Smooth muscle cell (in vitro differentiated cells): ENCODE measurements at regions not wholly inside any gene's neighbourhood (a gene's known extent, or its start where the extent isn't known, plus 50 kb on each side); places are given as distances from the start of the nearest gene placed in this dataset.
"Not testable (repeated sequence)": the region's sequence is repeated elsewhere in the genome, so short reads cannot be mapped to it uniquely, and the experiment has no call there.

Experiments
- DNase-seq: peaks from one replicate; lab custom pipeline; 2025; ENCODE audit not compliant: unreplicated experiment; lab: John Stamatoyannopoulos, UW
- H2AFZ ChIP-seq: fragments of 200-600 bp; sonication (generic); 2 replicates; pipeline ENCODE4 v1.6.0; 2016; ENCODE audit warnings: antibody characterized with exemption, low read depth, mild to moderate bottlenecking
- H3F3A ChIP-seq: fragments of 200-600 bp; sonication (generic); 2 replicates; pipeline ENCODE4 v1.6.0; 2017; ENCODE audit warnings: antibody characterized with exemption, low read depth
- H3K27ac ChIP-seq: fragments of 200-600 bp; sonication (generic); 2 replicates; pipeline ENCODE4 v1.5.1; 2016; ENCODE audit warnings: low read depth, mild to moderate bottlenecking
- H3K27me3 ChIP-seq: fragments of 200-600 bp; sonication (generic); 2 replicates; pipeline ENCODE4 v1.6.1; 2016; ENCODE audit warnings: low read depth, mild to moderate bottlenecking
- H3K36me3 ChIP-seq: fragments of 200-600 bp; sonication (generic); 2 replicates; pipeline ENCODE4 v1.5.1; 2016; ENCODE audit warnings: low read depth
- H3K4me1 ChIP-seq: fragments of 200-600 bp; sonication (generic); 2 replicates; pipeline ENCODE4 v1.5.1; 2016; ENCODE audit warnings: low read depth
- H3K4me2 ChIP-seq: fragments of 200-600 bp; sonication (generic); 2 replicates; pipeline ENCODE4 v1.6.0; 2016; ENCODE audit warnings: mild to moderate bottlenecking
- H3K4me3 ChIP-seq: fragments of 200-600 bp; sonication (generic); 2 replicates; pipeline ENCODE4 v1.5.1; 2016; ENCODE audit warnings: mild to moderate bottlenecking
- H3K79me2 ChIP-seq: fragments of 200-600 bp; sonication (generic); 2 replicates; pipeline ENCODE4 v1.6.0; 2016; ENCODE audit warnings: low read depth, mild to moderate bottlenecking
- H3K9ac ChIP-seq: fragments of 200-600 bp; sonication (generic); 2 replicates; pipeline ENCODE4 v1.6.0; 2016; ENCODE audit warnings: low read depth
- H3K9me3 ChIP-seq: fragments of 200-600 bp; sonication (generic); replicated peaks from 2 replicates; pipeline ENCODE4 v1.5.1; 2016; ENCODE audit warnings: low read depth
- H4K20me1 ChIP-seq: fragments of 200-600 bp; sonication (generic); 2 replicates; pipeline ENCODE4 v1.6.0; 2016; ENCODE audit warnings: low read depth
- WGBS: methylation state at CpG from one replicate; pipeline ENCODE4 v1.1.7; 2016; ENCODE audit warnings: low lambda C conversion rate; 5-methylcytosine and 5-hydroxymethylcytosine counted together
- TF ChIP-seq, protein P1 (sequence below): fragments of 200-600 bp; sonication (generic); IDR thresholded peaks from 2 replicates; pipeline ENCODE4 v1.5.1; 2017; ENCODE audit warnings: borderline replicate concordance, mild to moderate bottlenecking, antibody characterized with exemption; ENCODE audit not compliant: insufficient read depth, poor library complexity, severe bottlenecking

DNA sequence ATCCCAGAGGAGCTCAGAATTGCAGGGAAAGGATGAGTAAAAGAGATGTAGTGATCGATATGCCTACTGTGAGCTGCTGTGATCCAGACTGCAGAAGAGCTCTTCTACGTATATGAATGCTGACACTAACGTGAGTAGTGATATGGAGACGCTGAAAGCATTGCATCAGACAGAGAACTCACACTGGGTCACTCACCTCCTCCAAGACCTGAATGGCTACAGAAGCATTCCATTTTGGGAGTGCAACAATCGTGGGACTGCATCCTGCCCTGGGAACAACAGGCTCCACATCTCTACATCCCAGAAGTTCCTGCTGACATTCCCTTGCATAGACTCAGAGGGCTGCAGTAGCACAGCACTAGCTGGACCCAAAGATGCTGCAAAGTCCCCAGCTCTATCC is 755.9 kb upstream of the MEF2C start:
- Histone ChIP-seq H3F3A (no peaks in the 10 kb centered on the region), H3K9ac (no peak overlapping the region), H2AFZ (no peak overlapping the region), H3K79me2 (no peaks in the 10 kb centered on the region), H3K9me3 (no peaks in the 10 kb centered on the region), H4K20me1 (no peaks in the 10 kb centered on the region), H3K27me3 (no peaks in the 10 kb centered on the region), H3K4me2 (no peak overlapping the region), H3K27ac (no peak overlapping the region), H3K4me3 (no peak overlapping the region), H3K36me3 (peaks cover 3% of the 10 kb centered on the region), H3K4me1 (no peaks in the 10 kb centered on the region)
- WGBS, result 92% methylated on average over 5 of the region's 5 CpGs
- TF ChIP-seq, protein P1, sequence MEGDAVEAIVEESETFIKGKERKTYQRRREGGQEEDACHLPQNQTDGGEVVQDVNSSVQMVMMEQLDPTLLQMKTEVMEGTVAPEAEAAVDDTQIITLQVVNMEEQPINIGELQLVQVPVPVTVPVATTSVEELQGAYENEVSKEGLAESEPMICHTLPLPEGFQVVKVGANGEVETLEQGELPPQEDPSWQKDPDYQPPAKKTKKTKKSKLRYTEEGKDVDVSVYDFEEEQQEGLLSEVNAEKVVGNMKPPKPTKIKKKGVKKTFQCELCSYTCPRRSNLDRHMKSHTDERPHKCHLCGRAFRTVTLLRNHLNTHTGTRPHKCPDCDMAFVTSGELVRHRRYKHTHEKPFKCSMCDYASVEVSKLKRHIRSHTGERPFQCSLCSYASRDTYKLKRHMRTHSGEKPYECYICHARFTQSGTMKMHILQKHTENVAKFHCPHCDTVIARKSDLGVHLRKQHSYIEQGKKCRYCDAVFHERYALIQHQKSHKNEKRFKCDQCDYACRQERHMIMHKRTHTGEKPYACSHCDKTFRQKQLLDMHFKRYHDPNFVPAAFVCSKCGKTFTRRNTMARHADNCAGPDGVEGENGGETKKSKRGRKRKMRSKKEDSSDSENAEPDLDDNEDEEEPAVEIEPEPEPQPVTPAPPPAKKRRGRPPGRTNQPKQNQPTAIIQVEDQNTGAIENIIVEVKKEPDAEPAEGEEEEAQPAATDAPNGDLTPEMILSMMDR, result no peak
- DNase-seq, result no peak

- H3F3A ChIP-seq, H3K4me2 ChIP-seq, H3K27me3 ChIP-seq, H3K9me3 ChIP-seq, H3K79me2 ChIP-seq, H4K20me1 ChIP-seq, H3K9ac ChIP-seq, H3K36me3 ChIP-seq, H3K4me3 ChIP-seq, H3K27ac ChIP-seq, H2AFZ ChIP-seq, DNase-seq, H3K4me1 ChIP-seq: not testable (repeated sequence)
- WGBS, result 88% methylated on average over 3 of the region's 3 CpGs
Observed at GRCh38 chr5:89634176-89634575, 751.2 kb upstream of the MEF2C start.

- not testable (repeated sequence) for H3K4me3 ChIP-seq, H3K27me3 ChIP-seq, H3K27ac ChIP-seq, H4K20me1 ChIP-seq, H3F3A ChIP-seq, H3K36me3 ChIP-seq, H2AFZ ChIP-seq, H3K4me2 ChIP-seq, H3K9ac ChIP-seq, H3K9me3 ChIP-seq, H3K79me2 ChIP-seq, H3K4me1 ChIP-seq, DNase-seq
Observed at GRCh38 chr5:89630064-89630463, 747.1 kb upstream of the MEF2C start.

DNA sequence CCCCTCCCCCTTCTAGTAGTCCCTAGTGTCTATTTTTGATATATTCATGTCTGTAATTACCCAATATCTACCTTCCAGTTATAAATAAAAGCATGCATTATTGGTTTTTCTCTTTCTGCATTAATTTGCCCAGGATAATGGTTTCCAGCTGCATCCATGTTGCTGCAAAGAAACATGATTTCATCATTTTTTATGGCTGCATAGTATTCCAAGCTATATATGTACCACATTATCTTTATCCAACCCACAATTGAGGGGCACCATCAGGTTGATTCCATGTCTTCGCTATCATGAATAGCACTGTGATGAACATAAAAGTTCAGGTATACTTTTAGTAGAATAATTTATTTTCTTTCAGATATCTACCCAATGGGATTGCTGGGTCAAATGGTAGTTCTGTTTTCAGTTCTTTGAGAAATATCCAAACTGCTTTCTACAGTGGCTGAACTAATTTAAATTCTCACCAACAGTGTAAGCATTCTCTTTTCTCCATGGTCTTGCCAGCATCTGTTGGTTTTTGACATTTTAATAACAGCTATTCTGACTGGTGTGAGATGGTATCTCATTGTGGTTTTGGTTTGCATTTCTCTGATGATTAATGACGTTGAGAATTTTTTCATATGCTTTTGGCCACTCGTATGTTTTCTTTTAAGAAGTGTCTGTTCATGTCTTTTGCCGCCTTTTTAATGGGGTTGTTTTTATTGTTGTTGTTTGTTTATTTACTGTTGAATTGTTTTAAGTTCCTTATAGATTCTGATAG is 746.1 kb upstream of the MEF2C start:
- no peaks in the 10 kb centered on the region for H3F3A ChIP-seq
- DNase-seq, result no peak
- H3K4me2 ChIP-seq, result no peak overlapping the region
- no peaks in the 10 kb centered on the region for H3K4me1 ChIP-seq
- H3K9ac ChIP-seq, result no peak overlapping the region
- WGBS, result 67% methylated on average over 4 of the region's 4 CpGs
- no peaks in the 10 kb centered on the region for H3K9me3 ChIP-seq
- H3K4me3 ChIP-seq, result no peak overlapping the region
- TF ChIP-seq, protein P1, result no peak
- H4K20me1 ChIP-seq, result no peaks in the 10 kb centered on the region
- no peak overlapping the region for H3K27ac ChIP-seq
- no peaks in the 10 kb centered on the region for H3K27me3 ChIP-seq
- H3K36me3 ChIP-seq, result no peaks in the 10 kb centered on the region
- H3K79me2 ChIP-seq, result no peaks in the 10 kb centered on the region
- H2AFZ ChIP-seq, result no peak overlapping the region
